MCF 10A (cell line): ENCODE measurements at regions not wholly inside any gene's neighbourhood (a gene's known extent, or its start where the extent isn't known, plus 50 kb on each side); places are given as distances from the start of the nearest gene placed in this dataset.

Experiments
- BruUV-seq: library from RNA; stranded (reverse); fragments of 400-500 nt; replicated peaks from 2 replicates; lab custom pipeline; 2021; lab: Mats Ljungman, UMichigan
- CTCF ChIA-PET: fragments of 300-600 bp; sonication (Branson Sonifier 250); formaldehyde crosslinking; extraction: SDS; loops from one replicate; lab custom pipeline; 2021; ENCODE audit warnings: antibody characterized with exemption, inconsistent platforms; lab: Yijun Ruan, JAX
- POLR2A ChIA-PET: fragments of 300-600, 350-650 bp; sonication (Branson Sonifier 250); formaldehyde crosslinking; extraction: SDS; loops from one replicate; lab custom pipeline; 2020; ENCODE audit warnings: antibody characterized with exemption, inconsistent platforms; lab: Yijun Ruan, JAX
- DNase-seq: peaks from one replicate; pipeline ENCODE4 v3.0.0-alpha.2; 2018; ENCODE audit not compliant: unreplicated experiment
- H3K27ac Mint-ChIP-seq: one replicate; pipeline ENCODE4 v1.8.0; 2022; ENCODE audit warnings: mild to moderate bottlenecking, low read depth, mixed read lengths; ENCODE audit not compliant: unreplicated experiment
- H3K27me3 Mint-ChIP-seq: one replicate; pipeline ENCODE4 v1.8.0; 2022; ENCODE audit warnings: mixed read lengths; ENCODE audit not compliant: insufficient read depth, unreplicated experiment
- H3K36me3 Mint-ChIP-seq: one replicate; pipeline ENCODE4 v1.8.0; 2022; ENCODE audit warnings: mild to moderate bottlenecking, moderate library complexity, mixed read lengths; ENCODE audit not compliant: insufficient read depth, unreplicated experiment
- H3K4me1 Mint-ChIP-seq: one replicate; pipeline ENCODE4 v1.8.0; 2022; ENCODE audit warnings: mixed read lengths; ENCODE audit not compliant: insufficient read depth, unreplicated experiment
- H3K4me3 Mint-ChIP-seq: one replicate; pipeline ENCODE4 v1.8.0; 2022; ENCODE audit warnings: mild to moderate bottlenecking, moderate library complexity, mixed read lengths; ENCODE audit not compliant: unreplicated experiment
- H3K9me3 Mint-ChIP-seq: one replicate; pipeline ENCODE4 v1.8.0; 2022; ENCODE audit warnings: mixed read lengths; ENCODE audit not compliant: unreplicated experiment
- intact Hi-C: fragments of 100-400 bp; cut with micrococcal nuclease; formaldehyde crosslinking; loops from 2 replicates; pipeline ENCODE4 v1.14.1; 2022
- TF ChIP-seq, protein P1 (sequence below): fragments of 200-600 bp; IDR thresholded peaks from one replicate; pipeline ENCODE4 v1.8.0; 2022; ENCODE audit warnings: antibody characterized with exemption, mild to moderate bottlenecking; ENCODE audit not compliant: unreplicated experiment

GRCh38 chr1:80896781-80897356 lies 903.9 kb upstream of the ADGRL2 start:
- TF ChIP-seq, protein P1, sequence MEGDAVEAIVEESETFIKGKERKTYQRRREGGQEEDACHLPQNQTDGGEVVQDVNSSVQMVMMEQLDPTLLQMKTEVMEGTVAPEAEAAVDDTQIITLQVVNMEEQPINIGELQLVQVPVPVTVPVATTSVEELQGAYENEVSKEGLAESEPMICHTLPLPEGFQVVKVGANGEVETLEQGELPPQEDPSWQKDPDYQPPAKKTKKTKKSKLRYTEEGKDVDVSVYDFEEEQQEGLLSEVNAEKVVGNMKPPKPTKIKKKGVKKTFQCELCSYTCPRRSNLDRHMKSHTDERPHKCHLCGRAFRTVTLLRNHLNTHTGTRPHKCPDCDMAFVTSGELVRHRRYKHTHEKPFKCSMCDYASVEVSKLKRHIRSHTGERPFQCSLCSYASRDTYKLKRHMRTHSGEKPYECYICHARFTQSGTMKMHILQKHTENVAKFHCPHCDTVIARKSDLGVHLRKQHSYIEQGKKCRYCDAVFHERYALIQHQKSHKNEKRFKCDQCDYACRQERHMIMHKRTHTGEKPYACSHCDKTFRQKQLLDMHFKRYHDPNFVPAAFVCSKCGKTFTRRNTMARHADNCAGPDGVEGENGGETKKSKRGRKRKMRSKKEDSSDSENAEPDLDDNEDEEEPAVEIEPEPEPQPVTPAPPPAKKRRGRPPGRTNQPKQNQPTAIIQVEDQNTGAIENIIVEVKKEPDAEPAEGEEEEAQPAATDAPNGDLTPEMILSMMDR, result no peak
- ChIA-PET CTCF (no interaction called here), POLR2A (no interaction called here)
- H3K4me1 Mint-ChIP-seq, result peaks cover 5% of the 10 kb centered on the region
- intact Hi-C loops, result no loop called here
- BruUV-seq, result no TSS peak
- H3K27ac Mint-ChIP-seq, result no peak overlapping the region
- no peaks in the 10 kb centered on the region for H3K9me3 Mint-ChIP-seq
- H3K36me3 Mint-ChIP-seq, result no peaks in the 10 kb centered on the region
- no peak overlapping the region for H3K4me3 Mint-ChIP-seq
- H3K27me3 Mint-ChIP-seq, result no peaks in the 10 kb centered on the region
- no peak for DNase-seq

DNA sequence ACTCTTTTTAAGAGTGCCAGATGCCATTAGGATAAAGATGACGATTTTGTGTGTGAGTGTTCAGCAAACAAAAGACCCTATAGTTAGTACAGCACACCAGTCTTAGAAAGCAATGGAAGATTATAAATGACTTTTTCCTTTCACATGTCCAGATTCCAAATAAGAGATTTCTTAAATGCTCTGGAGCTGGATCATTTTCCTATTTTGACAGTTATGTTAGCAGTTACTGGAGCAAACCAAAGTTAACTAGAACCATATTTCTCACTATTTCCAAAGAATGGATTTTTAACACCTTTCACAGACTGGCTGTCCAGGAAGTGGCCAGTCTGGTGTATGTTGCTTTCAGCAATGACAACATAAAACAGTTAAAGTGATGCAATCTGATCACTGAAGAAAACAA lies 905.8 kb upstream of the ADGRL2 start:
- H3K27me3 Mint-ChIP-seq, result no peaks in the 10 kb centered on the region
- no peak overlapping the region for H3K4me3 Mint-ChIP-seq
- peak overlapping the region; percentile 28 for H3K27ac Mint-ChIP-seq
- ChIA-PET CTCF (interaction anchor here (0.7 kb wide), 1 partner anchor 1670 kb away, joined by 4 read pairs; no protein-coding TSS in a partner anchor), POLR2A (interaction anchor here (0.7 kb wide), 2 partner anchors 21 to 270 kb away, joined by 3 read pairs; no protein-coding TSS in a partner anchor)
- H3K9me3 Mint-ChIP-seq, result no peaks in the 10 kb centered on the region
- DNase-seq, result no peak
- no peaks in the 10 kb centered on the region for H3K36me3 Mint-ChIP-seq
- H3K4me1 Mint-ChIP-seq, result peaks cover 5% of the 10 kb centered on the region
- no TSS peak for BruUV-seq
- intact Hi-C loops, result no loop called here
- TF ChIP-seq, protein P1, result no peak

GRCh38 chr1:80893115-80893514 lies 907.6 kb upstream of the ADGRL2 start:
- POLR2A ChIA-PET, result no interaction called here
- peak overlapping the region; percentile 47 for H3K27ac Mint-ChIP-seq
- no peaks in the 10 kb centered on the region for H3K36me3 Mint-ChIP-seq
- DNase-seq, result no peak
- peaks cover 5% of the 10 kb centered on the region for H3K4me1 Mint-ChIP-seq
- TF ChIP-seq, protein P1, result no peak
- BruUV-seq, result no TSS peak
- intact Hi-C loops, result no loop called here
- CTCF ChIA-PET, result interaction anchor here (0.5 kb wide), 1 partner anchor 14 kb away, joined by 3 read pairs; no protein-coding TSS in a partner anchor
- H3K27me3 Mint-ChIP-seq, result no peaks in the 10 kb centered on the region
- H3K9me3 Mint-ChIP-seq, result no peaks in the 10 kb centered on the region
- no peak overlapping the region for H3K4me3 Mint-ChIP-seq

- ChIA-PET CTCF (interaction anchor here (0.5 to 0.9 kb wide), 2 partner anchors 14 to 640 kb away, joined by 3 read pairs; no protein-coding TSS in a partner anchor), POLR2A (no interaction called here)
- H3K36me3 Mint-ChIP-seq, result no peaks in the 10 kb centered on the region
- no peak overlapping the region for H3K4me3 Mint-ChIP-seq
- TF ChIP-seq, protein P1, result no peak
- H3K9me3 Mint-ChIP-seq, result no peaks in the 10 kb centered on the region
- intact Hi-C loops, result no loop called here
- BruUV-seq, result no TSS peak
- no peak overlapping the region for H3K27ac Mint-ChIP-seq
- no peaks in the 10 kb centered on the region for H3K27me3 Mint-ChIP-seq
- no peak for DNase-seq
- peaks cover 5% of the 10 kb centered on the region for H3K4me1 Mint-ChIP-seq
Observed at GRCh38 chr1:80892539-80892938, 908.2 kb upstream of the ADGRL2 start.
